K562 (cell line): ENCODE measurements at regions not wholly inside any gene's neighbourhood (a gene's known extent, or its start where the extent isn't known, plus 50 kb on each side); places are given as distances from the start of the nearest gene placed in this dataset.
A peak's percentile ranks its signal among the peaks of the same experiment; 100 is the strongest.

ENCODE experiments used
- BRD4 ChIP-seq: fragments of 200-600 bp; sonication (generic); IDR thresholded peaks from 2 replicates; pipeline ENCODE4 v1.6.1; 2017; ENCODE audit warnings: inconsistent platforms
- EHMT2 ChIP-seq: fragments of 450-650 bp; IDR thresholded peaks from 2 replicates; pipeline ENCODE4 v1.6.1; 2018; ENCODE audit warnings: antibody characterized with exemption
- MIER1 ChIP-seq: fragments of 450-650 bp; IDR thresholded peaks from 2 replicates; pipeline ENCODE4 v1.6.1; 2016; ENCODE audit warnings: antibody characterized with exemption, mild to moderate bottlenecking, low read depth
- NCOA6 ChIP-seq: fragments of 450-650 bp; IDR thresholded peaks from 2 replicates; pipeline ENCODE4 v1.6.1; 2017; ENCODE audit warnings: mild to moderate bottlenecking
- NFRKB ChIP-seq: fragments of 450-650 bp; IDR thresholded peaks from 2 replicates; pipeline ENCODE4 v1.6.1; 2016; ENCODE audit warnings: low read depth
- NR2C2 ChIP-seq, 2 experiments: fragments of 200-800 bp in 1 of 2; sonication (Bioruptor generic) in 1 of 2; sonication (generic) in 1 of 2; formaldehyde crosslinking in 1 of 2; IDR thresholded peaks; 2 replicates each; pipeline versions ENCODE4 v1.6.1 to v1.8.0; 2016 to 2022; ENCODE audit warnings: mild to moderate bottlenecking in 1 of 2, missing compliant biosample characterization in 1 of 2, missing genetic modification characterization in 1 of 2, missing genetic modification reagents in 1 of 2
- POLR2A ChIP-seq: fragments of 450-650 bp; conservative IDR thresholded peaks from 2 replicates; pipeline ENCODE4 v1.6.1; 2016
- RAD21 ChIP-seq, 2 experiments: fragments of 250-450 bp in 1 of 2; fragments of 450-650 bp in 1 of 2; sonication (Bioruptor Pico) in 1 of 2; formaldehyde crosslinking in 1 of 2; IDR thresholded peaks in 1 of 2; conservative IDR thresholded peaks in 1 of 2; 2 replicates each; pipeline versions ENCODE4 v1.4.0 to v1.8.0; 2020 to 2022; ENCODE audit warnings: mild to moderate bottlenecking in 2 of 2, moderate library complexity in 1 of 2
- TAF9B ChIP-seq: fragments of 450-650 bp; IDR thresholded peaks from 2 replicates; pipeline ENCODE4 v1.6.1; 2018; ENCODE audit warnings: mild to moderate bottlenecking; ENCODE audit not compliant: partially characterized antibody
- ZBED1 ChIP-seq: IDR thresholded peaks from 2 replicates; pipeline ENCODE4 v1.6.1; 2014
- ZKSCAN3 ChIP-seq: fragments of 250-450 bp; sonication (Bioruptor Pico); IDR thresholded peaks from 2 replicates; pipeline ENCODE4 v1.4.0; 2020
- ZNF134 ChIP-seq: fragments of 250-450 bp; sonication (Bioruptor Pico); conservative IDR thresholded peaks from 2 replicates; pipeline ENCODE4 v1.4.0; 2020
- ZNF217 ChIP-seq: sonication (generic); formaldehyde crosslinking; IDR thresholded peaks from 2 replicates; pipeline ENCODE4 v1.8.0; 2022; ENCODE audit warnings: mild to moderate bottlenecking, missing genetic modification reagents
- TF ChIP-seq, protein P1 (sequence below), 2 experiments: fragments of 450-650 bp; formaldehyde crosslinking in 1 of 2; IDR thresholded peaks; 2 replicates each; pipeline versions ENCODE4 v1.4.0 to v1.6.1; 2014 to 2020; ENCODE audit warnings: mild to moderate bottlenecking in 2 of 2, borderline replicate concordance in 1 of 2, low read depth in 1 of 2
- TF ChIP-seq, protein P2 (sequence below): sonication (generic); formaldehyde crosslinking; IDR thresholded peaks from 2 replicates; pipeline ENCODE4 v1.8.0; 2022; ENCODE audit warnings: mild to moderate bottlenecking, low read depth, missing genetic modification reagents
- TF ChIP-seq, protein P3 (sequence below): fragments of 450-650 bp; IDR thresholded peaks from 2 replicates; pipeline ENCODE4 v1.7.0; 2016; ENCODE audit warnings: borderline replicate concordance
- TF ChIP-seq, protein P4 (sequence below): fragments of 250-450 bp; sonication (Bioruptor Pico); IDR thresholded peaks from 2 replicates; pipeline ENCODE4 v1.4.0; 2020; ENCODE audit warnings: mild to moderate bottlenecking, moderate library complexity
- TF ChIP-seq, protein P5 (sequence below): sonication (generic); formaldehyde crosslinking; IDR thresholded peaks from 2 replicates; pipeline ENCODE4 v1.9.0; 2022; ENCODE audit warnings: mild to moderate bottlenecking, missing genetic modification reagents

DNA sequence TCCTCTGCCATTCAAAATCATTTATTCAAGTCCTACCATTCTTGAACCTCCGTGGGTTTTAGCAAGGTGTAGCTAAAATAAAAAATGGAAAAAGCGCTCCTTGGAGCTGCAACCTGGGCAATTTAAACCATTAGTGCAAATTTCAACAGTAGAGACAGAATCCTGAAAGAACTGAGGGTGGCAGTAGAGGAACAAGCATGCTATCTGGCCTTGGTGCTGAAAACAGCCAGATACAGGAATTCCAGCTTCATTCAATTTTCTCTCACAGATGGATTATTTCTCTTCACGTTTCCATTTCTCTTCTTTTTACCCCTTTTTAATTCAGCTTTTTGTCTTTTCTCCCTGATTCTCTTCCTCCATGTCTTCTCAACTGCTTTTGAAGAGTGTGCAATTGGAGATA lies 77.7 kb downstream of the OTUD1 start (continued):
- TF ChIP-seq, protein P1, sequence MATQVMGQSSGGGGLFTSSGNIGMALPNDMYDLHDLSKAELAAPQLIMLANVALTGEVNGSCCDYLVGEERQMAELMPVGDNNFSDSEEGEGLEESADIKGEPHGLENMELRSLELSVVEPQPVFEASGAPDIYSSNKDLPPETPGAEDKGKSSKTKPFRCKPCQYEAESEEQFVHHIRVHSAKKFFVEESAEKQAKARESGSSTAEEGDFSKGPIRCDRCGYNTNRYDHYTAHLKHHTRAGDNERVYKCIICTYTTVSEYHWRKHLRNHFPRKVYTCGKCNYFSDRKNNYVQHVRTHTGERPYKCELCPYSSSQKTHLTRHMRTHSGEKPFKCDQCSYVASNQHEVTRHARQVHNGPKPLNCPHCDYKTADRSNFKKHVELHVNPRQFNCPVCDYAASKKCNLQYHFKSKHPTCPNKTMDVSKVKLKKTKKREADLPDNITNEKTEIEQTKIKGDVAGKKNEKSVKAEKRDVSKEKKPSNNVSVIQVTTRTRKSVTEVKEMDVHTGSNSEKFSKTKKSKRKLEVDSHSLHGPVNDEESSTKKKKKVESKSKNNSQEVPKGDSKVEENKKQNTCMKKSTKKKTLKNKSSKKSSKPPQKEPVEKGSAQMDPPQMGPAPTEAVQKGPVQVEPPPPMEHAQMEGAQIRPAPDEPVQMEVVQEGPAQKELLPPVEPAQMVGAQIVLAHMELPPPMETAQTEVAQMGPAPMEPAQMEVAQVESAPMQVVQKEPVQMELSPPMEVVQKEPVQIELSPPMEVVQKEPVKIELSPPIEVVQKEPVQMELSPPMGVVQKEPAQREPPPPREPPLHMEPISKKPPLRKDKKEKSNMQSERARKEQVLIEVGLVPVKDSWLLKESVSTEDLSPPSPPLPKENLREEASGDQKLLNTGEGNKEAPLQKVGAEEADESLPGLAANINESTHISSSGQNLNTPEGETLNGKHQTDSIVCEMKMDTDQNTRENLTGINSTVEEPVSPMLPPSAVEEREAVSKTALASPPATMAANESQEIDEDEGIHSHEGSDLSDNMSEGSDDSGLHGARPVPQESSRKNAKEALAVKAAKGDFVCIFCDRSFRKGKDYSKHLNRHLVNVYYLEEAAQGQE (IDR thresholded peaks at IDR 0.05; ENCODE audit: borderline replicate concordance) = peak; percentile 93
- TF ChIP-seq, protein P1 (CRISPR knock-in tag; IDR thresholded peaks at IDR 0.05; ENCODE audit: low read depth) = peak; percentile 87
- TF ChIP-seq EHMT2 = peak; percentile 71; the same call in 1 of the 2 replicates
- TF ChIP-seq, protein P2, sequence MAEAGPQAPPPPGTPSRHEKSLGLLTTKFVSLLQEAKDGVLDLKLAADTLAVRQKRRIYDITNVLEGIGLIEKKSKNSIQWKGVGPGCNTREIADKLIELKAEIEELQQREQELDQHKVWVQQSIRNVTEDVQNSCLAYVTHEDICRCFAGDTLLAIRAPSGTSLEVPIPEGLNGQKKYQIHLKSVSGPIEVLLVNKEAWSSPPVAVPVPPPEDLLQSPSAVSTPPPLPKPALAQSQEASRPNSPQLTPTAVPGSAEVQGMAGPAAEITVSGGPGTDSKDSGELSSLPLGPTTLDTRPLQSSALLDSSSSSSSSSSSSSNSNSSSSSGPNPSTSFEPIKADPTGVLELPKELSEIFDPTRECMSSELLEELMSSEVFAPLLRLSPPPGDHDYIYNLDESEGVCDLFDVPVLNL (CRISPR knock-in tag) = no peak
- no peak for TF ChIP-seq ZBED1
- TF ChIP-seq, protein P3, sequence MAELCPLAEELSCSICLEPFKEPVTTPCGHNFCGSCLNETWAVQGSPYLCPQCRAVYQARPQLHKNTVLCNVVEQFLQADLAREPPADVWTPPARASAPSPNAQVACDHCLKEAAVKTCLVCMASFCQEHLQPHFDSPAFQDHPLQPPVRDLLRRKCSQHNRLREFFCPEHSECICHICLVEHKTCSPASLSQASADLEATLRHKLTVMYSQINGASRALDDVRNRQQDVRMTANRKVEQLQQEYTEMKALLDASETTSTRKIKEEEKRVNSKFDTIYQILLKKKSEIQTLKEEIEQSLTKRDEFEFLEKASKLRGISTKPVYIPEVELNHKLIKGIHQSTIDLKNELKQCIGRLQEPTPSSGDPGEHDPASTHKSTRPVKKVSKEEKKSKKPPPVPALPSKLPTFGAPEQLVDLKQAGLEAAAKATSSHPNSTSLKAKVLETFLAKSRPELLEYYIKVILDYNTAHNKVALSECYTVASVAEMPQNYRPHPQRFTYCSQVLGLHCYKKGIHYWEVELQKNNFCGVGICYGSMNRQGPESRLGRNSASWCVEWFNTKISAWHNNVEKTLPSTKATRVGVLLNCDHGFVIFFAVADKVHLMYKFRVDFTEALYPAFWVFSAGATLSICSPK = no peak
- no peak for TF ChIP-seq MIER1
- TF ChIP-seq TAF9B = no peak
- TF ChIP-seq NFRKB = no peak
- TF ChIP-seq NR2C2 (CRISPR knock-in tag; IDR thresholded peaks at IDR 0.05) = no peak
- TF ChIP-seq NR2C2 (tag; IDR thresholded peaks at IDR 0.05) = no peak
- peak; percentile 61 to 63 for TF ChIP-seq RAD21 (CRISPR knock-in tag; conservative IDR thresholded peaks at IDR 0.05 in 1 of 2, IDR thresholded peaks at IDR 0.05 in 1 of 2)
- no peak for TF ChIP-seq ZNF134 (CRISPR knock-in tag)
- TF ChIP-seq ZKSCAN3 (CRISPR knock-in tag) = no peak
- no peak for TF ChIP-seq POLR2A
- no peak for TF ChIP-seq BRD4
- TF ChIP-seq ZNF217 (CRISPR knock-in tag) = no peak
- TF ChIP-seq, protein P4, sequence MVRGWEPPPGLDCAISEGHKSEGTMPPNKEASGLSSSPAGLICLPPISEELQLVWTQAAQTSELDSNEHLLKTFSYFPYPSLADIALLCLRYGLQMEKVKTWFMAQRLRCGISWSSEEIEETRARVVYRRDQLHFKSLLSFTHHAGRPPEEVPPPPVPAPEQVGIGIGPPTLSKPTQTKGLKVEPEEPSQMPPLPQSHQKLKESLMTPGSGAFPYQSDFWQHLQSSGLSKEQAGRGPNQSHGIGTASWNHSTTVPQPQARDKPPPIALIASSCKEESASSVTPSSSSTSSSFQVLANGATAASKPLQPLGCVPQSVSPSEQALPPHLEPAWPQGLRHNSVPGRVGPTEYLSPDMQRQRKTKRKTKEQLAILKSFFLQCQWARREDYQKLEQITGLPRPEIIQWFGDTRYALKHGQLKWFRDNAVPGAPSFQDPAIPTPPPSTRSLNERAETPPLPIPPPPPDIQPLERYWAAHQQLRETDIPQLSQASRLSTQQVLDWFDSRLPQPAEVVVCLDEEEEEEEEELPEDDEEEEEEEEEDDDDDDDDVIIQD (CRISPR knock-in tag) = no peak
- TF ChIP-seq, protein P5, sequence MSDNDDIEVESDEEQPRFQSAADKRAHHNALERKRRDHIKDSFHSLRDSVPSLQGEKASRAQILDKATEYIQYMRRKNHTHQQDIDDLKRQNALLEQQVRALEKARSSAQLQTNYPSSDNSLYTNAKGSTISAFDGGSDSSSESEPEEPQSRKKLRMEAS (CRISPR knock-in tag) = no peak
- no peak for TF ChIP-seq NCOA6
- TF ChIP-seq, all 486 proteins: peak for 5
